GM12801 (cell line): ENCODE measurements at regions not wholly inside any gene's neighbourhood (a gene's known extent, or its start where the extent isn't known, plus 50 kb on each side); places are given as distances from the start of the nearest gene placed in this dataset.

ENCODE experiments used
- TF ChIP-seq, protein P1 (sequence below): IDR thresholded peaks from one replicate; pipeline ENCODE4 v1.5.1; 2011; ENCODE audit warnings: control low read depth; ENCODE audit not compliant: insufficient read length; ENCODE audit errors: extremely low read depth

DNA sequence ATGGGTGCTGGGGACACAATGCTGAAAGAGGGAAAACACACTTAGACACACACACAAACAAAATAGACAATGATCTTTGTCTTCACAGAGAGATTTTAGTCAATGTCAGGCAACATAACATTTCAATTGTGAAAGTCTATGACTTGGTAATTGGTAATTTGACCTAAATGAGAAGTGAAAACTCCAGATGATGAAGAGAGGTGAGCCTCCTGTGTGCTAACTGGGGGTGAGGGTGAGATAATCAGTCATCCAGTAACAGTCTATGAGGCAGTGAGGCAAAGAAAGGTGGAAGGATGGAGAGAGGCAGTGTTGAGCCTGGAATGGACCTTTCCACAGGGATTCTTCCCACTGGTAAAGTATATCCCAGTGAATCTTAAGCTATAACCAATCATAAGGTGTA is 744.2 kb downstream of the MAFB start:
- TF ChIP-seq, protein P1, sequence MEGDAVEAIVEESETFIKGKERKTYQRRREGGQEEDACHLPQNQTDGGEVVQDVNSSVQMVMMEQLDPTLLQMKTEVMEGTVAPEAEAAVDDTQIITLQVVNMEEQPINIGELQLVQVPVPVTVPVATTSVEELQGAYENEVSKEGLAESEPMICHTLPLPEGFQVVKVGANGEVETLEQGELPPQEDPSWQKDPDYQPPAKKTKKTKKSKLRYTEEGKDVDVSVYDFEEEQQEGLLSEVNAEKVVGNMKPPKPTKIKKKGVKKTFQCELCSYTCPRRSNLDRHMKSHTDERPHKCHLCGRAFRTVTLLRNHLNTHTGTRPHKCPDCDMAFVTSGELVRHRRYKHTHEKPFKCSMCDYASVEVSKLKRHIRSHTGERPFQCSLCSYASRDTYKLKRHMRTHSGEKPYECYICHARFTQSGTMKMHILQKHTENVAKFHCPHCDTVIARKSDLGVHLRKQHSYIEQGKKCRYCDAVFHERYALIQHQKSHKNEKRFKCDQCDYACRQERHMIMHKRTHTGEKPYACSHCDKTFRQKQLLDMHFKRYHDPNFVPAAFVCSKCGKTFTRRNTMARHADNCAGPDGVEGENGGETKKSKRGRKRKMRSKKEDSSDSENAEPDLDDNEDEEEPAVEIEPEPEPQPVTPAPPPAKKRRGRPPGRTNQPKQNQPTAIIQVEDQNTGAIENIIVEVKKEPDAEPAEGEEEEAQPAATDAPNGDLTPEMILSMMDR = no peak

DNA sequence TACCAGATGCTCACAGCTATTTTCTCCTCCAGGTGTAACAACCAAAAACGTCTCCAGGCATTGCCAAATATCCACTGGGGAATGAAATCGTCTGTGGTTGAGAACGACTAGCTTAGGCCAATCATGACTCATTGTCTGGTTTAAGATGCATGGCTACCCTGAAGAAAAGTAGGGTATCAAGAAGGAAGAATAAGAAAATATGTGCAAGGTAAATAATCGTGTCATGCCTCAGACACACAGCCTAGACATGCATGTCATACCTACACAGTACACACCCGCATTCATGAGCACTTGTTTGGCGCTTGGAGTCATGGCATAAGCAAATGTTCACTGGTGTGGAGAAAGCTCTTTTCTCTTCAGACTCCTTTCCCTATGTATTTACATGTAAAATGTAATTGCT is 745.7 kb downstream of the MAFB start:
- TF ChIP-seq, protein P1 = no peak

DNA sequence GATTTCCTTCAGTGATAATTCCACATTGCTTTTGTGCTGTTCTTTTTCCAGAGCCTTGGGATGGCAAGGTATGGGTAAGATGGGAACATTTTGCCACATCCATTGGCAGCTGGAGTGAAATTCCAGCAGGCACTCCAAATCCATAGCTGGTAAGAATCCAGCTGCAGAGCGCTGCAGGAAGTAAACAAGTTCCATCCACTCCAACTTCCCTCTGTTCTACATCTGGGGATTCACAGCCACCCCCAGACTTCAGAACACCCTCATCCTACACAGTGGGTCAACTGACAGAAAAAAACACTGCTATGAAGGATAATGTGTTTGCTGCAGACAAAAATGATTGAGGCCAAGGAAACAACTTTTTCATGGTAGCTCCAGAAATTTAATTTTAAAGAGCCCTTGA is 747.8 kb downstream of the MAFB start:
- TF ChIP-seq, protein P1 = no peak

DNA sequence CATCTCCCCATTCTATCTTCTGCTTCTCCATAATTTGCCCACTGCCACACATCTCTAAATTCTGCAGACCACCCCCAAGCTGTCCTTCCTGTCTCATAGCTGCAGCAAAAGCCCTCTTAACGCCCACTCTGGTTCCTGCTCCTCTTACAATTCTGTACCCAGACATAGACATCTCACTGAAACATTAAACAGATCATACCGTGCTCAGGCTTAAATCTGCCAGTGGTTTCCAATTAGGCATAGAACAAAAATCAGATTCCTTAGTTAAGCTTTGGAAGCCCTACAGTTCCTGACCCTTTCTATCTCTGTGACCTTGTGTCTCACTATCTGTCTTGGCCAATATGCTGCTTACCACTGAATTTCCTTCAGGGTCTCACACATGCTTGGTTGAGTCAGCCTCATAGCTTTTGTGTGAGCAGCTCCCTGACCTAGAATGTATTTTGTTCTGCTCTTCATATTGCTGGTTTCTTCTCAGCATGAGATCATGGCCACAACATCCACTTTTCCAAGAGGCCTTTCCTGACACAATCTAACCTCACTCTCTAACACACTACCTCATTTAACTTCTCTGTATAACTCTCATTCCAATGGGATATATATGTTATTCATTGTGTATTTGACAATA is 749.7 kb downstream of the MAFB start:
- TF ChIP-seq, protein P1 = no peak

DNA sequence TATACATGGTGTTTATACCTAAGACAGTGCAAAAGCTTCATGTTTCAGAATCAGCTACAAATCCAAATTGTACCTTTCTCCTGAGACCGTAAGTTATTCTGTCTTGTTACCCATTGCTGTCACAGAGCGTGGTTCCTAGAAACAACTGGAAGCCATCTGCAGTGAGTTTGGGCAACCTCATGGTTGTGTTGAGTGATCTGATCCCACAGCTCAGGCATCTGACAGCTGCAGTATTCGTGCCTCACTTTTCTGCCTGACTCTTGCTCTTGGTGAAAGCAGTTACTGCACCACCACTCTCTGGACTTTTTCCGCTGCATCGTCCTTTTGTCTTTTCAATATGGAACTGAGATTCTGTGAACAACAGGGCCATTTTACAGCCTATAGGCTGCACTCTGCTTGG is 752.6 kb downstream of the MAFB start:
- TF ChIP-seq, protein P1 = no peak

DNA sequence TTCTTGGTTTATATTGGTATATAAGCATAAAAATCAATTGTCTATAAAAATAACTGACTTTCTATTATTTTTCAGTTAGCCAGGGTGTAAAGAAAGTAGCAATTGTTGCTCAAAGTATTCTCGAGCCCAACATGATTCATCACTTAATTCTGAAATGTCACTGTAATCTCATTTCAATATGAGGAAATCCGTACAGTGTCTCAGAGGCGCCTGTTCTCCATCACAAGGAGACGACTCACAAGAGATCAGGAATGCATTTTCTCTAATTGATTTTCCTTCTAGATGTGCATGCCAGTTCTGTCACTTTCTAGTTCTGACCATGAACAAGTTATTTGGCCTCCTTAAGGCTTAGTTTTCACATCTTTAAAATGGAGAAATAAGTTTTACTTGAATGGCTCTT is 753.1 kb downstream of the MAFB start:
- TF ChIP-seq, protein P1 = no peak

DNA sequence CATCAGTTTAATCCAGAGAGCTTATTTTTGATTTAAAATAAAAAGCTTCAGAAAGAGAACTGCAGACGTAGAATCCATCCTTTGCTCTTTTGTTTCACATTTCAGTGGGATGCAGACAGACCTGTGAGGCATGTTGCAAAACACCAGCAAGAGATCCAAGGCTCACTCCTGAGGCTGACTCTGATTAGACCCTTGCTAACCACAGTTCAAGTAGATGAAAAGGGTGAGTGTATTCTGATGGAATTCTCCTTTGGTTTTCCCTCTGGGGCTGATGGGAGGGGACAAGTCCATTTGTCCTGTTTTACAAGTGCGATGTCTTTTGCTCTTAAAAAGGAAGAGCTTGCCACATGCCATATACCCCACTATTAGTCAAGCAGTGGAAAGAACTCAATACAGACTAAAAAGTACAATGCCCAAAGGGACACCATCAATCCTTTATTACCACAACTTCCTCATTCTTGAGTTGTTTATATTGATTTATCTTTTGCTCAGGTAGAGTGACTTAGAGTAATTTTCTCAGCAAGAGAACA is 772.7 kb downstream of the MAFB start:
- TF ChIP-seq, protein P1 = no peak
